HL-60 (cell line): ENCODE measurements at regions not wholly inside any gene's neighbourhood (a gene's known extent, or its start where the extent isn't known, plus 50 kb on each side); places are given as distances from the start of the nearest gene placed in this dataset.

Experiments used
- DNase-seq, 2 experiments: peaks; one replicate each; pipeline ENCODE4 v3.0.0-alpha.2; 2010 to 2020; ENCODE audit warnings: low read depth in 1 of 2, low spot score in 1 of 2
- H3K27ac ChIP-seq: fragments of 250-450 bp; sonication (Bioruptor Pico); replicated peaks from 2 replicates; pipeline ENCODE4 v1.5.1; 2020; ENCODE audit warnings: mild to moderate bottlenecking, moderate library complexity
- H3K27me3 ChIP-seq: fragments of 250-450 bp; sonication (Bioruptor Pico); 2 replicates; pipeline ENCODE4 v1.5.1; 2021; ENCODE audit warnings: mild to moderate bottlenecking, moderate library complexity; ENCODE audit not compliant: insufficient read depth, poor library complexity, severe bottlenecking
- H3K4me3 ChIP-seq: replicated peaks from 2 replicates; pipeline ENCODE4 v1.5.1; 2011; ENCODE audit warnings: mild to moderate bottlenecking, control low read depth, low read length; ENCODE audit not compliant: insufficient read depth
- GABPA ChIP-seq: IDR thresholded peaks from 2 replicates; pipeline ENCODE4 v1.6.1; 2012; ENCODE audit warnings: low read depth
- POLR2AphosphoS5 ChIP-seq: IDR thresholded peaks from 2 replicates; pipeline ENCODE4 v1.6.1; 2012; ENCODE audit warnings: low read depth
- SPI1 ChIP-seq: IDR thresholded peaks from 2 replicates; pipeline ENCODE4 v1.6.1; 2012; ENCODE audit warnings: low read depth, mild to moderate bottlenecking, borderline replicate concordance
- TF ChIP-seq, protein P1 (sequence below): IDR thresholded peaks from 2 replicates; pipeline ENCODE4 v1.6.1; 2012; ENCODE audit warnings: low read depth; ENCODE audit not compliant: insufficient replicate concordance
- TF ChIP-seq, protein P2 (sequence below): IDR thresholded peaks from one replicate; pipeline ENCODE4 v1.5.1; 2011; ENCODE audit warnings: low read length, control low read depth, inconsistent platforms; ENCODE audit not compliant: insufficient read depth

DNA sequence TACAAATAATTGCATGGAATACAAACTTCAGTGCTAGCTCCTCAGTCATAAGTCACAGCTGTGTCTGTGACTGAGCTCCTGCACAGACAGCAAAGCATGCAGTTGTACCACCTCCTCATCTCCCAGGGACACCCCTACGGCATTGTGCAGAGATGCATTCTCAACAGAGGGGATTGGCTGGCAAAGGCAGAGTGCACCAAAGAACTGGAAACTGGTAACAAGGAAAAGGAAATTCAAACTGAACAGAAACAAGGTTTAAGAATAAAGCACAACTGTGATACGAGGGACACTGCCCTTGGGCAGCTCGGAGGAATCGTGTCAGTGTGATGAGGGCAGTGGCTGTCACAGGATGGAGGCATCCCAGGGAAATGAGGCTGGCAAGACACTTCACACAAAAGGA is 126.1 kb upstream of the SOX1 start:
- no peaks in the 10 kb centered on the region for H3K27me3 ChIP-seq
- no peak overlapping the region for H3K27ac ChIP-seq
- TF ChIP-seq SPI1 = no peak
- TF ChIP-seq, protein P1, sequence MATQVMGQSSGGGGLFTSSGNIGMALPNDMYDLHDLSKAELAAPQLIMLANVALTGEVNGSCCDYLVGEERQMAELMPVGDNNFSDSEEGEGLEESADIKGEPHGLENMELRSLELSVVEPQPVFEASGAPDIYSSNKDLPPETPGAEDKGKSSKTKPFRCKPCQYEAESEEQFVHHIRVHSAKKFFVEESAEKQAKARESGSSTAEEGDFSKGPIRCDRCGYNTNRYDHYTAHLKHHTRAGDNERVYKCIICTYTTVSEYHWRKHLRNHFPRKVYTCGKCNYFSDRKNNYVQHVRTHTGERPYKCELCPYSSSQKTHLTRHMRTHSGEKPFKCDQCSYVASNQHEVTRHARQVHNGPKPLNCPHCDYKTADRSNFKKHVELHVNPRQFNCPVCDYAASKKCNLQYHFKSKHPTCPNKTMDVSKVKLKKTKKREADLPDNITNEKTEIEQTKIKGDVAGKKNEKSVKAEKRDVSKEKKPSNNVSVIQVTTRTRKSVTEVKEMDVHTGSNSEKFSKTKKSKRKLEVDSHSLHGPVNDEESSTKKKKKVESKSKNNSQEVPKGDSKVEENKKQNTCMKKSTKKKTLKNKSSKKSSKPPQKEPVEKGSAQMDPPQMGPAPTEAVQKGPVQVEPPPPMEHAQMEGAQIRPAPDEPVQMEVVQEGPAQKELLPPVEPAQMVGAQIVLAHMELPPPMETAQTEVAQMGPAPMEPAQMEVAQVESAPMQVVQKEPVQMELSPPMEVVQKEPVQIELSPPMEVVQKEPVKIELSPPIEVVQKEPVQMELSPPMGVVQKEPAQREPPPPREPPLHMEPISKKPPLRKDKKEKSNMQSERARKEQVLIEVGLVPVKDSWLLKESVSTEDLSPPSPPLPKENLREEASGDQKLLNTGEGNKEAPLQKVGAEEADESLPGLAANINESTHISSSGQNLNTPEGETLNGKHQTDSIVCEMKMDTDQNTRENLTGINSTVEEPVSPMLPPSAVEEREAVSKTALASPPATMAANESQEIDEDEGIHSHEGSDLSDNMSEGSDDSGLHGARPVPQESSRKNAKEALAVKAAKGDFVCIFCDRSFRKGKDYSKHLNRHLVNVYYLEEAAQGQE = no peak
- TF ChIP-seq GABPA = no peak
- DNase-seq = no peak
- no peak overlapping the region for H3K4me3 ChIP-seq

DNA sequence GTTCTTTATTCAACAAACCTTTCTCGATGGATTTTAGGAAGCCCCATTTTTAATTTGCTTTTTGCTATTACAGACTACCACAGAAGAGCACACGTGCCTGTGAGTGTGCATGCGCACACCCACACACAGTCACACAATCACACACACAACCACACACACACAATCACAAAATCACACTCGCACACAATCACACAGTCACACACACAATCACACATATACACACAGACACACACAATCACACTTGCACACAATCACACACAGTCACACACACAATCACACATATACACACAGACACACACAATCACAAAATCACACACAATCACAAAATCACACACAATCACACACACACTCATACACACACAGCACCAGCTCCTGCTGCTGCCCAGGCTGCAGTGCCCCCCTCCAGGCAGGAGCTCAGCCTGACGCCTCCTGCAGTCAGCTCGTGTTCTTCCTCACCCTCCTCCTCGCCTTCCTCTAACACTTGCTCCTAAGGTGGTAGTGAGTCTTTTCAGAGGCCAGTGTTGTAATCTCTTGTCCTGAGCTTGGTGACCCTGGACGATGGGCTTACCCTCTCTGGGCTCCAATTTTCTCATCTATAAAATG is 125.0 kb upstream of the SOX1 start:
- Histone ChIP-seq H3K27ac (no peak overlapping the region), H3K27me3 (no peaks in the 10 kb centered on the region), H3K4me3 (no peak overlapping the region)
- no peak for DNase-seq
- TF ChIP-seq, protein P2, sequence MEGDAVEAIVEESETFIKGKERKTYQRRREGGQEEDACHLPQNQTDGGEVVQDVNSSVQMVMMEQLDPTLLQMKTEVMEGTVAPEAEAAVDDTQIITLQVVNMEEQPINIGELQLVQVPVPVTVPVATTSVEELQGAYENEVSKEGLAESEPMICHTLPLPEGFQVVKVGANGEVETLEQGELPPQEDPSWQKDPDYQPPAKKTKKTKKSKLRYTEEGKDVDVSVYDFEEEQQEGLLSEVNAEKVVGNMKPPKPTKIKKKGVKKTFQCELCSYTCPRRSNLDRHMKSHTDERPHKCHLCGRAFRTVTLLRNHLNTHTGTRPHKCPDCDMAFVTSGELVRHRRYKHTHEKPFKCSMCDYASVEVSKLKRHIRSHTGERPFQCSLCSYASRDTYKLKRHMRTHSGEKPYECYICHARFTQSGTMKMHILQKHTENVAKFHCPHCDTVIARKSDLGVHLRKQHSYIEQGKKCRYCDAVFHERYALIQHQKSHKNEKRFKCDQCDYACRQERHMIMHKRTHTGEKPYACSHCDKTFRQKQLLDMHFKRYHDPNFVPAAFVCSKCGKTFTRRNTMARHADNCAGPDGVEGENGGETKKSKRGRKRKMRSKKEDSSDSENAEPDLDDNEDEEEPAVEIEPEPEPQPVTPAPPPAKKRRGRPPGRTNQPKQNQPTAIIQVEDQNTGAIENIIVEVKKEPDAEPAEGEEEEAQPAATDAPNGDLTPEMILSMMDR = no peak
- no peak for TF ChIP-seq POLR2AphosphoS5

DNA sequence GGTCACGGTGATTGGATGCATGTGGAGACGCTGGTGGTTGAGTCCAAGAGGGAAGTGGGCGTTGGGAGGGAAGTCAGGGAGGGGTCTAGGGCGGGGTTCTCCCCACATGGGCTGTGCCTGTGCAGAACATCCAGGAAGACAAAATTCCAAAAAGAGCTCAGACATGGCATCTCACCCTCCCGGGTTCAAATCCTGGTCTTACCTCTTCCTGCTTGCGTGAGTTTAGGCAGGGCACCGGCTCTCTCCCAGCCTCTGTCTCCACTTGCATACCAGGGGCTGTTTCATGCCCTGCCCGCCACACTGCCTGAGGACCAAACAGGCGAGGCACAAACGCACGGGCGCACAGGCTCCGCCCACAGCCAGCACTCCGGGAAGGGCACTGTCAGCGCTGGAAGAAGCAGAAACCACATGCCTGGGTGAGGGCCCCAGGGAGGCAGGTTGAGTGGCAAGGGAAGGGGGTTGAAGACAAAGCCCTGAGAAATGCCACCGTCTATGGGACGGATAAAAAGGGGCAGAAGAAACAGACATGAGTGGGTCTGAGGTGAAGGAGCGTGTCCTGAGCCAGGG is 123.6 kb upstream of the SOX1 start:
- no peak for DNase-seq
- no peak overlapping the region for H3K4me3 ChIP-seq

DNA sequence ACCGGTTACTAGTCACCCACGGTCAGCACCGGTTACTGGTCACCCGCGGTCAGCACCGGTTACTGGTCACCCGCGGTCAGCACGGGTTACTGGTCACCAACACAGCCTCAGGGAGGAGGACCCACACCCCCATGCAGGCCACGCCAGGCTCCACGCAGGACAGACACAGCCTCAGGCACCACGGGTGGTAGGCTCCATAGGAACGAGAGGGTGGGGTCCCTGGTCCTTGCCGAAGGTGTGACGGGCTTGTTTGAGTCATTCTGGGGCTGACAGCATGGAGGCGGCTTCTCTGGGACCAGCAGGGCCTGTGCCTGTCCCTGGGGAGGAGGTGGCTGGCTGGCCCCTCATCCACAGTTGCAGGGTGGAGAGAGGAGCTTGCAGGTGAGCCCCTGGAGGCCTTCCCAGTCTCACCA is 122.8 kb upstream of the SOX1 start:
- Histone ChIP-seq H3K27ac (no peak overlapping the region), H3K27me3 (no peaks in the 10 kb centered on the region), H3K4me3 (no peak overlapping the region)
- TF ChIP-seq GABPA = no peak
- TF ChIP-seq SPI1 = no peak
- TF ChIP-seq, protein P1 = no peak
- TF ChIP-seq, protein P2 = no peak
- TF ChIP-seq POLR2AphosphoS5 = no peak
- no peak for DNase-seq

More for the DNA sequence above, 123.6 kb upstream of the SOX1 start:
- Histone ChIP-seq H3K27ac (no peak overlapping the region), H3K27me3 (no peaks in the 10 kb centered on the region)
- TF ChIP-seq, protein P2 = no peak
